Liver (tissue), 7 donors: ENCODE measurements at regions not wholly inside any gene's neighbourhood (a gene's known extent, or its start where the extent isn't known, plus 50 kb on each side); places are given as distances from the start of the nearest gene placed in this dataset.

Experiments
- DNase-seq: peaks from one replicate; pipeline ENCODE4 v3.0.0-alpha.2; 2017; ENCODE audit warnings: low spot score
- H3K27ac ChIP-seq, 2 donors: one replicate each; pipeline ENCODE4 v1.7.0; 2013; ENCODE audit warnings: inconsistent platforms in 2 of 2, low read length in 2 of 2, control low read depth in 1 of 2, low read depth in 1 of 2, mild to moderate bottlenecking in 1 of 2
- H3K27me3 ChIP-seq, 4 donors: one replicate each; pipeline versions ENCODE4 v1.6.1 to v1.7.0; 2013; ENCODE audit warnings: low read length in 3 of 4, inconsistent platforms in 1 of 4, mild to moderate bottlenecking in 1 of 4, moderate library complexity in 1 of 4; ENCODE audit not compliant: control insufficient read depth in 4 of 4, insufficient read depth in 4 of 4
- H3K36me3 ChIP-seq, 4 donors: one replicate each; pipeline versions ENCODE4 v1.6.1 to v1.7.0; 2013; ENCODE audit warnings: low read length in 3 of 4, mild to moderate bottlenecking in 3 of 4, low read depth in 1 of 4, moderate library complexity in 1 of 4; ENCODE audit not compliant: control insufficient read depth in 4 of 4, insufficient read depth in 3 of 4
- H3K4me1 ChIP-seq, 4 donors: one replicate each; pipeline versions ENCODE4 v1.6.1 to v1.7.0; 2013; ENCODE audit warnings: low read length in 3 of 4, mild to moderate bottlenecking in 3 of 4, moderate library complexity in 1 of 4; ENCODE audit not compliant: control insufficient read depth in 4 of 4, insufficient read depth in 4 of 4
- H3K4me3 ChIP-seq, 3 donors: one replicate each; pipeline versions ENCODE4 v1.6.1 to v1.7.0; 2013; ENCODE audit warnings: low read length in 3 of 3, control low read depth in 1 of 3, low read depth in 1 of 3, mild to moderate bottlenecking in 1 of 3
- H3K9ac ChIP-seq, 2 donors: one replicate each; pipeline ENCODE4 v1.7.0; 2013; ENCODE audit warnings: low read length in 2 of 2, mild to moderate bottlenecking in 2 of 2, moderate library complexity in 2 of 2, control low read depth in 1 of 2, low read depth in 1 of 2
- H3K9me3 ChIP-seq, 4 donors: one replicate each; pipeline versions ENCODE4 v1.6.1 to v1.7.0; 2013; ENCODE audit warnings: low read length in 3 of 4; ENCODE audit not compliant: control insufficient read depth in 4 of 4
- EGR1 ChIP-seq, 2 donors: IDR thresholded peaks; 2 replicates each; pipeline ENCODE4 v1.6.1; 2016 to 2018; ENCODE audit warnings: antibody characterized with exemption in 2 of 2, low read depth in 2 of 2
- FOXA1 ChIP-seq: IDR thresholded peaks from 2 replicates; pipeline ENCODE4 v1.6.1; 2016; ENCODE audit warnings: antibody characterized with exemption
- FOXA2 ChIP-seq: IDR thresholded peaks from 2 replicates; pipeline ENCODE4 v1.6.1; 2016; ENCODE audit warnings: antibody characterized with exemption
- GABPA ChIP-seq, 2 donors: IDR thresholded peaks in 1 of 2; conservative IDR thresholded peaks in 1 of 2; 2 replicates each; pipeline ENCODE4 v1.6.1; 2016; ENCODE audit warnings: antibody characterized with exemption in 2 of 2, mild to moderate bottlenecking in 1 of 2, moderate library complexity in 1 of 2
- HNF4A ChIP-seq, 2 donors: conservative IDR thresholded peaks; 2 replicates each; pipeline ENCODE4 v1.6.1; 2016; ENCODE audit warnings: antibody characterized with exemption in 2 of 2, mild to moderate bottlenecking in 2 of 2
- HNF4G ChIP-seq: IDR thresholded peaks from 2 replicates; pipeline ENCODE4 v1.6.1; 2016; ENCODE audit warnings: antibody characterized with exemption
- JUND ChIP-seq, 2 donors: IDR thresholded peaks; 2 replicates each; pipeline ENCODE4 v1.6.1; 2016; ENCODE audit warnings: antibody characterized with exemption in 2 of 2
- NR2F2 ChIP-seq: IDR thresholded peaks from 2 replicates; pipeline ENCODE4 v1.6.1; 2016; ENCODE audit warnings: antibody characterized with exemption
- RAD21 ChIP-seq, 2 donors: IDR thresholded peaks; 2 replicates each; pipeline ENCODE4 v1.6.1; 2016; ENCODE audit warnings: antibody characterized with exemption in 2 of 2, mild to moderate bottlenecking in 2 of 2
- RXRA ChIP-seq, 2 donors: IDR thresholded peaks; 2 replicates each; pipeline ENCODE4 v1.6.1; 2017 to 2018; ENCODE audit warnings: antibody characterized with exemption in 2 of 2, mild to moderate bottlenecking in 1 of 2
- SP1 ChIP-seq: IDR thresholded peaks from 2 replicates; pipeline ENCODE4 v1.6.1; 2018; ENCODE audit warnings: antibody characterized with exemption, mild to moderate bottlenecking
- TAF1 ChIP-seq: conservative IDR thresholded peaks from 2 replicates; pipeline ENCODE4 v1.6.1; 2016; ENCODE audit warnings: antibody characterized with exemption, mild to moderate bottlenecking
- YY1 ChIP-seq: IDR thresholded peaks from 2 replicates; pipeline ENCODE4 v1.6.1; 2016; ENCODE audit warnings: antibody characterized with exemption, mild to moderate bottlenecking
- WGBS: extraction: QIAGEN DNeasy Blood & Tissue Kit; methylation state at CpG from one replicate; pipeline ENCODE4 v1.1.7; 2013; 5-methylcytosine and 5-hydroxymethylcytosine counted together
- TF ChIP-seq, protein P1 (sequence below): IDR thresholded peaks from 2 replicates; pipeline ENCODE4 v1.6.1; 2016; ENCODE audit warnings: antibody characterized with exemption, mild to moderate bottlenecking
- TF ChIP-seq, protein P2 (sequence below): IDR thresholded peaks from 2 replicates; pipeline ENCODE4 v1.6.1; 2016; ENCODE audit warnings: antibody characterized with exemption
- TF ChIP-seq, protein P3 (sequence below): IDR thresholded peaks from 2 replicates; pipeline ENCODE4 v1.6.1; 2016; ENCODE audit warnings: antibody characterized with exemption
- TF ChIP-seq, protein P4 (sequence below): IDR thresholded peaks from 2 replicates; pipeline ENCODE4 v1.6.1; 2016; ENCODE audit warnings: antibody characterized with exemption
- donor health status: healthy.
- donor health status: healthy.
- donor health status: healthy.
- donor health status: healthy.

DNA sequence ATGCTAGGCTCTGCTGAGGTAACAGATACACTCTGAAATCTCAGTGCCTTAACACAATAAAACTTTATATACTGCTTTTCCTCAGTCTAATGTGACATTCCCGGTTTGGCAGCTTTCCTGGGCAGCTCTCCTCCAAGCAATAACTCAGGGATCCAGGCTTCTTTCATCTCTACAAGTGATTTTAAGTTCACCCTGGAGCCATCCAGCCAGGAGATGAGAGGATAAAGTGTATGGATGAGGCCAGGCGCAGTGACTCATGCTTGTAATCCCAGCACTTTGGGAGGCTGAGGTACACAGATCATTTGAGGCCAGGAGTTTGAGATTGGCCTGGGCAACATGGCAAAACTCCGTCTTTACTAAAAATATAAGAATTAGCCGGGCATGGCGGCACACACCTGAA lies 147.2 kb downstream of the UTP18 start (continued):
- TF ChIP-seq, protein P1, sequence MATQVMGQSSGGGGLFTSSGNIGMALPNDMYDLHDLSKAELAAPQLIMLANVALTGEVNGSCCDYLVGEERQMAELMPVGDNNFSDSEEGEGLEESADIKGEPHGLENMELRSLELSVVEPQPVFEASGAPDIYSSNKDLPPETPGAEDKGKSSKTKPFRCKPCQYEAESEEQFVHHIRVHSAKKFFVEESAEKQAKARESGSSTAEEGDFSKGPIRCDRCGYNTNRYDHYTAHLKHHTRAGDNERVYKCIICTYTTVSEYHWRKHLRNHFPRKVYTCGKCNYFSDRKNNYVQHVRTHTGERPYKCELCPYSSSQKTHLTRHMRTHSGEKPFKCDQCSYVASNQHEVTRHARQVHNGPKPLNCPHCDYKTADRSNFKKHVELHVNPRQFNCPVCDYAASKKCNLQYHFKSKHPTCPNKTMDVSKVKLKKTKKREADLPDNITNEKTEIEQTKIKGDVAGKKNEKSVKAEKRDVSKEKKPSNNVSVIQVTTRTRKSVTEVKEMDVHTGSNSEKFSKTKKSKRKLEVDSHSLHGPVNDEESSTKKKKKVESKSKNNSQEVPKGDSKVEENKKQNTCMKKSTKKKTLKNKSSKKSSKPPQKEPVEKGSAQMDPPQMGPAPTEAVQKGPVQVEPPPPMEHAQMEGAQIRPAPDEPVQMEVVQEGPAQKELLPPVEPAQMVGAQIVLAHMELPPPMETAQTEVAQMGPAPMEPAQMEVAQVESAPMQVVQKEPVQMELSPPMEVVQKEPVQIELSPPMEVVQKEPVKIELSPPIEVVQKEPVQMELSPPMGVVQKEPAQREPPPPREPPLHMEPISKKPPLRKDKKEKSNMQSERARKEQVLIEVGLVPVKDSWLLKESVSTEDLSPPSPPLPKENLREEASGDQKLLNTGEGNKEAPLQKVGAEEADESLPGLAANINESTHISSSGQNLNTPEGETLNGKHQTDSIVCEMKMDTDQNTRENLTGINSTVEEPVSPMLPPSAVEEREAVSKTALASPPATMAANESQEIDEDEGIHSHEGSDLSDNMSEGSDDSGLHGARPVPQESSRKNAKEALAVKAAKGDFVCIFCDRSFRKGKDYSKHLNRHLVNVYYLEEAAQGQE: no peak
- TF ChIP-seq EGR1 (IDR thresholded peaks at IDR 0.05; ENCODE audit: low read depth in 2 of 2) (no peak), RAD21 (IDR thresholded peaks at IDR 0.05) (no peak), NR2F2 (no peak), GABPA (IDR thresholded peaks at IDR 0.05 in 1 of 2, conservative IDR thresholded peaks at IDR 0.05 in 1 of 2) (no peak), JUND (IDR thresholded peaks at IDR 0.05) (no peak), YY1 (no peak)
- TF ChIP-seq, protein P2, sequence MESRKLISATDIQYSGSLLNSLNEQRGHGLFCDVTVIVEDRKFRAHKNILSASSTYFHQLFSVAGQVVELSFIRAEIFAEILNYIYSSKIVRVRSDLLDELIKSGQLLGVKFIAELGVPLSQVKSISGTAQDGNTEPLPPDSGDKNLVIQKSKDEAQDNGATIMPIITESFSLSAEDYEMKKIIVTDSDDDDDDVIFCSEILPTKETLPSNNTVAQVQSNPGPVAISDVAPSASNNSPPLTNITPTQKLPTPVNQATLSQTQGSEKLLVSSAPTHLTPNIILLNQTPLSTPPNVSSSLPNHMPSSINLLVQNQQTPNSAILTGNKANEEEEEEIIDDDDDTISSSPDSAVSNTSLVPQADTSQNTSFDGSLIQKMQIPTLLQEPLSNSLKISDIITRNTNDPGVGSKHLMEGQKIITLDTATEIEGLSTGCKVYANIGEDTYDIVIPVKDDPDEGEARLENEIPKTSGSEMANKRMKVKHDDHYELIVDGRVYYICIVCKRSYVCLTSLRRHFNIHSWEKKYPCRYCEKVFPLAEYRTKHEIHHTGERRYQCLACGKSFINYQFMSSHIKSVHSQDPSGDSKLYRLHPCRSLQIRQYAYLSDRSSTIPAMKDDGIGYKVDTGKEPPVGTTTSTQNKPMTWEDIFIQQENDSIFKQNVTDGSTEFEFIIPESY: no peak

DNA sequence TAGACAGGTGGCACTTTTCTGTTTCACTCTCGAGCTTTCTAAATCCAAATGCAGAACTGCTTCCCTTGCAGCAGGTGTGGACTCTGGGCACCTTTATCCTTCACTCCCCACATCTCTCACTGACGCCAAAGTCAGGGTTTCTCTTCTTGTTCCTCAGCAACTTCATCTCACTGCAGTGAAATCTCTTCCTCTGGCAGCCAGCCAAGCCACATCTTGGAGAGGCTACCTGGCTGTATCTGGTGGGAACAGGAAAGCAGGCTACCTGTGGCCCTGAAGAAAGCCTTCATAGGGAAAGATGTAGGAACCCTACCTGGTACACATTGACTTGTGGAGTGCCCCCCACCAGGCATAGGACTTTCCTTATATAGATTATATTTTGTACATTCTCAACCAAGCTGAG lies 159.1 kb downstream of the UTP18 start:
- Histone ChIP-seq H3K4me1 (peaks cover 0 to 2% (median 0%) of the 10 kb centered on the region in 4 donors), H3K27me3 (no peaks in the 10 kb centered on the region), H3K9ac (no peak overlapping the region), H3K4me3 (no peak overlapping the region), H3K36me3 (no peaks in the 10 kb centered on the region), H3K27ac (no peak overlapping the region), H3K9me3 (no peaks in the 10 kb centered on the region)
- no peak for DNase-seq
- 70% methylated on average over 2 of the region's 2 CpGs for WGBS
- TF ChIP-seq RAD21 (IDR thresholded peaks at IDR 0.05) (no peak), SP1 (no peak), GABPA (IDR thresholded peaks at IDR 0.05 in 1 of 2, conservative IDR thresholded peaks at IDR 0.05 in 1 of 2) (no peak), HNF4G (no peak)

DNA sequence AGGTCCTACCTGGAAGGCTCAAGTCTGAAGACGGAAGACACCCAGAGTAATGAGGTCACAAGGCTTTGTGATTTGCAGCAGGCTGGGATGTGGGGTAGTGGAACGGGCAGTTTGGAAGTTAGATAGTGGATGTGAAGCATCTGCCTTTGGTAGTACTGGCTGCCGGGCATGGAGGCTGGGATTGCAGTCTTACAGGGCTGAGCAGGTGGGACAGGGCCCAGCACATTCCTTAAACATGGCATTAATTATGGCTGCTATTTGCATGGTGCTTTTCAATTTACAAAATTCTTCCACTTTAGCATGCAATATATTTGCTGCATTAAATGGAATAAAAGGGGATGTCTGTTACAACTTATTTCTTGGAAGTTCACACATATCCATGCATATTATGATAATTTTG lies 161.2 kb downstream of the UTP18 start:
- H3K36me3 ChIP-seq: no peaks in the 10 kb centered on the region
- peaks cover 0 to 2% (median 0%) of the 10 kb centered on the region in 4 donors for H3K4me1 ChIP-seq
- WGBS: 92% methylated on average over 3 of the region's 3 CpGs
- no peaks in the 10 kb centered on the region for H3K9me3 ChIP-seq
- H3K4me3 ChIP-seq: no peak overlapping the region
- H3K27me3 ChIP-seq: no peaks in the 10 kb centered on the region
- no peak for DNase-seq
- no peak overlapping the region for H3K9ac ChIP-seq
- no peak overlapping the region for H3K27ac ChIP-seq
- no peak for TF ChIP-seq GABPA (IDR thresholded peaks at IDR 0.05 in 1 of 2, conservative IDR thresholded peaks at IDR 0.05 in 1 of 2)
- no peak for TF ChIP-seq RAD21 (IDR thresholded peaks at IDR 0.05)
- TF ChIP-seq, protein P3, sequence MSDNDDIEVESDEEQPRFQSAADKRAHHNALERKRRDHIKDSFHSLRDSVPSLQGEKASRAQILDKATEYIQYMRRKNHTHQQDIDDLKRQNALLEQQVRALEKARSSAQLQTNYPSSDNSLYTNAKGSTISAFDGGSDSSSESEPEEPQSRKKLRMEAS: no peak
- TF ChIP-seq HNF4G: no peak
- TF ChIP-seq JUND (IDR thresholded peaks at IDR 0.05): no peak
- no peak for TF ChIP-seq HNF4A (conservative IDR thresholded peaks at IDR 0.05)
- no peak for TF ChIP-seq EGR1 (IDR thresholded peaks at IDR 0.05; ENCODE audit: low read depth in 2 of 2)
- TF ChIP-seq, protein P1: no peak
- TF ChIP-seq YY1: no peak
- TF ChIP-seq, protein P4, sequence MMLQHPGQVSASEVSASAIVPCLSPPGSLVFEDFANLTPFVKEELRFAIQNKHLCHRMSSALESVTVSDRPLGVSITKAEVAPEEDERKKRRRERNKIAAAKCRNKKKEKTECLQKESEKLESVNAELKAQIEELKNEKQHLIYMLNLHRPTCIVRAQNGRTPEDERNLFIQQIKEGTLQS: no peak
- TF ChIP-seq SP1: no peak
- TF ChIP-seq, protein P2: no peak
- no peak for TF ChIP-seq TAF1
- TF ChIP-seq FOXA1: no peak
- no peak for TF ChIP-seq RXRA (IDR thresholded peaks at IDR 0.05)
- TF ChIP-seq NR2F2: no peak
- no peak for TF ChIP-seq FOXA2
